ENCODE measurements at regions not wholly inside any gene's neighbourhood (a gene's known extent, or its start where the extent isn't known, plus 50 kb on each side); places are given as distances from the start of the nearest gene placed in this dataset.

GRCh38 chr1:55437692-55438091 lies 222.5 kb upstream of the USP24 start:
- TF ChIP-seq, protein P1, sequence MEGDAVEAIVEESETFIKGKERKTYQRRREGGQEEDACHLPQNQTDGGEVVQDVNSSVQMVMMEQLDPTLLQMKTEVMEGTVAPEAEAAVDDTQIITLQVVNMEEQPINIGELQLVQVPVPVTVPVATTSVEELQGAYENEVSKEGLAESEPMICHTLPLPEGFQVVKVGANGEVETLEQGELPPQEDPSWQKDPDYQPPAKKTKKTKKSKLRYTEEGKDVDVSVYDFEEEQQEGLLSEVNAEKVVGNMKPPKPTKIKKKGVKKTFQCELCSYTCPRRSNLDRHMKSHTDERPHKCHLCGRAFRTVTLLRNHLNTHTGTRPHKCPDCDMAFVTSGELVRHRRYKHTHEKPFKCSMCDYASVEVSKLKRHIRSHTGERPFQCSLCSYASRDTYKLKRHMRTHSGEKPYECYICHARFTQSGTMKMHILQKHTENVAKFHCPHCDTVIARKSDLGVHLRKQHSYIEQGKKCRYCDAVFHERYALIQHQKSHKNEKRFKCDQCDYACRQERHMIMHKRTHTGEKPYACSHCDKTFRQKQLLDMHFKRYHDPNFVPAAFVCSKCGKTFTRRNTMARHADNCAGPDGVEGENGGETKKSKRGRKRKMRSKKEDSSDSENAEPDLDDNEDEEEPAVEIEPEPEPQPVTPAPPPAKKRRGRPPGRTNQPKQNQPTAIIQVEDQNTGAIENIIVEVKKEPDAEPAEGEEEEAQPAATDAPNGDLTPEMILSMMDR (conservative IDR thresholded peaks at IDR 0.05 in 1 of 2, IDR thresholded peaks at IDR 0.05 in 1 of 2; ENCODE audit: low read depth in 1 of 2, low read length in 2 of 2), result no peak
- TF ChIP-seq EZH2 (IDR thresholded peaks at IDR 0.05; ENCODE audit: low read length, missing control alignments), result no peak
